HG02970 (cell line): ENCODE measurements at regions not wholly inside any gene's neighbourhood (a gene's known extent, or its start where the extent isn't known, plus 50 kb on each side); places are given as distances from the start of the nearest gene placed in this dataset.
A peak's percentile ranks its signal among the peaks of the same experiment; 100 is the strongest.

Experiments used
- ATAC-seq: cut with Tn5 transposase; IDR thresholded peaks from one replicate; pipeline ENCODE4 v1.9.1; 2021; ENCODE audit warnings: mild to moderate bottlenecking, moderate library complexity, moderate number of reproducible peaks; ENCODE audit not compliant: unreplicated experiment, low FRiP score

GRCh38 chr9:8011974-8012373 lies 212.4 kb upstream of the DMAC1 start:
- ATAC-seq: no peak

- ATAC-seq: no peak
Measured at GRCh38 chr9:7996558-7996957, 197.0 kb upstream of the DMAC1 start.

- no peak for ATAC-seq
Measured at GRCh38 chr9:7988644-7989280, 189.2 kb upstream of the DMAC1 start.

DNA sequence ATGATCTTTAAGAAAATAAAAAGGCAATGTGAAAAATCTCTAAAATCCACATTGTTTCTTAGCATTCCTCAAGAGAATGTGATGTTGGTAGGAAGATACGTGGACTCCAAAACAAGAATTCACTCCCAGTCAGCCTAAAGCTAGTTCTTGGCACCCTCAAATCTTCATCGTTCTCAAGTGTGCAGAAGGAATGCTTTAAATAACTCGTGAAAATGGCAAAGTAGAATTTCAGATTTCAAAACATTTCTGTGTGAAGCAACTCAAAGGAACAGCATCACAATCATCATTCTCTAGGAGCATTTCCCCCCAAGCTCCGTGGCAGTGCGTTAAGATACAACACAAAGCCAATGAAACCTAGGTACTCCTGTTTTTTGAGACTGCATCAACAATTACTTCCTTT lies 185.1 kb upstream of the DMAC1 start:
- no peak for ATAC-seq

GRCh38 chr9:7984203-7984602 lies 184.6 kb upstream of the DMAC1 start:
- no peak for ATAC-seq

- no peak for ATAC-seq
Measured at GRCh38 chr9:7983490-7983889, 183.9 kb upstream of the DMAC1 start.

DNA sequence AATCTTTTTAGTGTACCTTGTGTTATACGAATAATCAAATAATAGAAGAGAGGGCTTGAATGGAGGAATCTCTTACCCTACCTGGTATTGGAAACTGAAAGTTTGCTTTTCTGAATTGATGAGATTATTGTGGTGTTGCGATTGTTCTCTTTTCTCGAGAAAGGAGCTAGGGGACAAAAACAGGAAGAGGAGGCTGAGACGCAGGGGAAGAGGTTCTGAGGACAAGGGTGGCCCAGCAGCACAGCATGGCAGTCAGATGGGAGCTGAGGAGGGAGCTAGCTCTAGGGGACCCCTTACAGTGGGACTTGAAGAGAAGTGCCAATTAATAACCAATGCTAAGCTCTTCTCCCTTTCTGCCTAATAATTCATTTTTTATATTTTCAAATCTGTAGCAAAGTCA lies 183.3 kb upstream of the DMAC1 start:
- ATAC-seq: no peak

- no peak for ATAC-seq
Measured at GRCh38 chr9:7980691-7981289, 181.2 kb upstream of the DMAC1 start.

GRCh38 chr9:7980041-7980440 lies 180.5 kb upstream of the DMAC1 start:
- no peak for ATAC-seq

- ATAC-seq: no peak
Measured at GRCh38 chr9:7979611-7980010, 180.0 kb upstream of the DMAC1 start.

GRCh38 chr9:7977586-7977985 lies 178.0 kb upstream of the DMAC1 start:
- ATAC-seq: no peak

GRCh38 chr9:7976856-7977255 lies 177.3 kb upstream of the DMAC1 start:
- ATAC-seq: peak; percentile 2

- ATAC-seq: peak; percentile 99
Measured at GRCh38 chr9:7976167-7976755, 176.7 kb upstream of the DMAC1 start.

DNA sequence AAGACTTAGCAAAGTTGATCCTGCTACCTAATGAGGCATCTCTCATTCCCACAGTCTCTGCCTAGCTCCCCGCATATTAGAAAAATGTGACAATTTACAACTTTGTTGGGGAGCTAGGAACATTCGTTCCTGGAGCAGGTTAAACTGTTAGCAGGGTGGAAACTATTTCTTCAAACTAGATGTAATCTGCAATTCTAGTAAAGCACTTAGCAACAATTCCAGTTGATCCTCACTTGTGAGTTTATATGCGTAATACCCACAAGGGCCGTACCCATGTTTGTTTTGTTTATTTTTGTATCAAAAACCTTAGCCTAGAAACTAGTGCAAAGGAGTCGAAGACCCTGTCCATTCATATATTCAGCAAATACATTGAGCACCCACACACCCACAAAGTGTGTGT lies 175.8 kb upstream of the DMAC1 start:
- no peak for ATAC-seq

DNA sequence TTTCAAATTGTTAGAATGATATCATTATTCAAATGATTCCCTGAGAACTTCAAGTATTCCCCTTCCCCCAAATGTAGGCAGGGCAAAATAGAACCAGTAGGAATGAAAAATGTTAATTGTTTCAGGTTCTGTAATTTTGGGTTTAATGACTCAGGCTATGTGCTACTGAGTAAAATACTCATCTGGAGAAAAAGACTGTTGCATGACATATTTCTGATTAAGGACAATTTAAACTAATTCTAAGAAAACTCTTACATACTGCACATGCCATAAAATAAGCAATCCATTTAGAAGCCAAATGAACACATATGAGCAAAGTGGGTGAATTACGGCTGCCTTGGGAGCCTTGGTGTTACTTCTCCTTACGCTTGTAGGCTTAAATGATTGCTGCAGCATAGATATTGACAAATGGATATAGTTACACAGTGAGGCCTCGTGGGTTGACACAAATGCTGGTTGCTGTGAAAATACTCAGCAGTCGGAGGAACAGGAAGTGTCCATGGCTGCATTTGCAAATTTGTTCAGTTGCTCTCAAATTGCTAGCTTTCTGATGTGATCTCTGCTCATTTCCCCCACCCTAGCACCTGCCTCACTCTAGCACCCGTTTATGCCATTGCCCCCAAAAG lies 174.9 kb upstream of the DMAC1 start:
- ATAC-seq: no peak

GRCh38 chr9:7973123-7973522 lies 173.5 kb upstream of the DMAC1 start:
- ATAC-seq: no peak

DNA sequence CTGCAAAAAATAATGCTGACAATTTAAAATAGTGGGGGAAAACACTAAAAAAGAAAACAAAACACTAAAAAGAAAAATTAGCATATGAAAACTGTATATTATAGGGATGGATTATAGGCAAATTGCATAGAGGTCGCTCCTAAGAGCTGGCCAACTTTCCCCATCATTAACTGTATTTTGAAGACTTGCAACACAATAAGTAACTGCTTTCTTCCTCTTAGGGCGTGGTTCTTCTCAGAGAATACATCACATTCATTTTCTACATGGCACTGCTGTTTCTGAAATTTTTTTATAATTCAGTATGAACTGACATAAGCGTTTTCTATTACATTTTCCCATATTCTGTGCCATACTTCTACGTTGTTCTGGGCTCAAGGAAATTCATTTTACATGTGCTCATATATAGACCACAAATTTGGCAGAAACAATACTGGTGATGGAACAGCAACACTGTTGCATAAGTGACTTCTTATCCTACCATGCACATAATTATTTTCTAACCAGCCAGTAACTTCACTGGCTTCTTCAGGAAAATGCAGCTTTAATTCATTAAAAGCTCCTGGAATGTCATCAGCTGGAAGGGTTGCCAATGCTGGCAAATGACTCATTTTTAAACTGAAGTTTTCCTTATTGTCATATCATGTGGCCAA lies 171.2 kb upstream of the DMAC1 start:
- no peak for ATAC-seq

DNA sequence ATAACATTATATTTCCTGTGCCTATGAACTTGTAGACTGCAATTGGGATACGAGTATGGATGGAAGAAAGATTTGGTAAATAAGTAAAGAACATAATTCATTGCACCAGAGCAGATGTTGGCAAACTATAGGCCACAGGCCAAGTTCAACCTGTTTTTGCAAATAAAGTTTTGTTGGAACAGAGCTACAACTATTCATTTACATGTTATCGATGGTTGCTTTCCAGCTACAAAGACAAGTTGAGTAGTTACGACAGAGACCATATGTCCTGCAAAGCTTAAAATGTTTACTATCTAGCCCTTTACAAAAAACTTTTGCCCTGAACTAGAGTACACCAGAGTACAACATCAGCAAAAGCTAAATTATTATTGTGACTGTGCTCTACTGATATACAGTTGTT lies 169.1 kb upstream of the DMAC1 start:
- no peak for ATAC-seq

GRCh38 chr9:7967851-7968250 lies 168.3 kb upstream of the DMAC1 start:
- ATAC-seq: no peak

DNA sequence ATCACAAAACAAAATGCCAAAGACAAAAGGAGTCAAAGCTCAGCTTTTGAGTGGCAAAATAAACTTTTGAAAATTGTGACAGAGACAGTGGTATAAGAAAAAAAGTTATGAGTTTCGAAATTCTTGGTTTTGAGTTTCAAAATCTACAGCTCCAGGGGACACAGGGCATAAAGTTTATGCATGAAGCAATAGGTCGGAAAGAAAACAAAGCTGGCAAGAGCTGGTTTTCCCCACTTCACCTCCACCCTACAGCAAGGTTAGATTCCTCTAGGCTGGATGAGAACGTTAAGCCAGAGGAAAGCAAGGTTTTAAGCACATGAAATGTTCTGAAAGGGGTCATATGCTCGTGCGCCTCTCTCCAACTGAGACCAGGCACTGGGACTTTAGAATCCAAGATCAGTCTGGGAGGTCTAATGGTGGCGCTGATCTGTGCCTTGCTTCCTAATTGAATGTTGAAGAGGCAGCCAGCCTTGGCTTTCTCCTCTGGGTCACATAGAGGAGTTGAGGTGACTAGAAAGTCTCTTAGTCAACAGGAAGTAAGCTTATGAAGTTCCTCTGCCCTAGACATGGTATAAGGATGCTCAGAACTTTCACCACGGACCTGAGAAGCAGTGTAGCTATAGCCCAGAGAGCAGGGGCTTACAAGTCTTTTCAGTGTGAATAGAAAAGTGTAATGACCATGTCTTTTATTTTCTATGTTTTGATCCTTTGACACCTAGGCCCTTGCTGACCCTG lies 167.7 kb upstream of the DMAC1 start:
- ATAC-seq: no peak

DNA sequence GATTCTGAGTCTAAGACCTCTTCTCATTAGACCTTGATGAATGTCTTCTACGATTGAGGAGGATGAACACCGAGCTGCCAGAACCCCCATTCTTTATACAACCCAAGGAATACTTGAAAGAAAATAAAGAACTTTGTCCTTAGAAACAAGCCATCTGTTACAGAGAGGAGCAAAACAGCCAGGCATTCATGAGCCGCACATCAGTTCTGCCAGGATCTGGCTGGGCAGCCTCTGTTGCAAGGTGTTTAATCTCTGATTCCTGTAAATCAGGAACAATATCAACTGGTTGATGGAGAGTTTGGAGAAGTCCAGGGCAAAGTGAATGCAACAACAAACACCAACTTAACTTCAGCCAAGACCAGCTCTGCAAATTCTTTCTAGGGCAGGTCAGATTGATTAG lies 165.5 kb upstream of the DMAC1 start:
- no peak for ATAC-seq
